ENCODE measurements at regions not wholly inside any gene's neighbourhood (a gene's known extent, or its start where the extent isn't known, plus 50 kb on each side); places are given as distances from the start of the nearest gene placed in this dataset.
"Not testable (repeated sequence)": the region's sequence is repeated elsewhere in the genome, so short reads cannot be mapped to it uniquely, and the experiment has no call there.

DNA sequence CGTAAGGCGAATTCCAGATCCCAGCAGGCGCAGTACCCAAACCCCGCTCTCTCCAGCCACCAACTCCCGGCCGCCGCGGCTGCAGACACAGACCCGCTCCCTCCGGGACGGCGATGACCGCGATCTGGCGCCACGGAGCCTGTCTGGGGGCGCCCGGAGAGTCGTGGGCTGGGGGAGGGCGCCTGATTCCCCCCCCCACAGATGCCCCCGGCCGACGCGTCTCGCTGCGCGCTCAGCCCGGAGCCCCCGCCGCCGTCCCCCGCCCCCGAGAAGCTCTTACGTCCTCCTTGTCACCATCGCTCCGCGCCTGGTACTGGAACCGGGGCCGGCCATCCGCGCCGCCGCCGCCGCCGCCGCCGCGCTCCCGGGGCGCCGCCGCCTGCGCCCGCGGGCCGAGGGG lies 173.6 kb downstream of the ATP6V0E2 start:
- DNase-seq: not testable (repeated sequence)

DNA sequence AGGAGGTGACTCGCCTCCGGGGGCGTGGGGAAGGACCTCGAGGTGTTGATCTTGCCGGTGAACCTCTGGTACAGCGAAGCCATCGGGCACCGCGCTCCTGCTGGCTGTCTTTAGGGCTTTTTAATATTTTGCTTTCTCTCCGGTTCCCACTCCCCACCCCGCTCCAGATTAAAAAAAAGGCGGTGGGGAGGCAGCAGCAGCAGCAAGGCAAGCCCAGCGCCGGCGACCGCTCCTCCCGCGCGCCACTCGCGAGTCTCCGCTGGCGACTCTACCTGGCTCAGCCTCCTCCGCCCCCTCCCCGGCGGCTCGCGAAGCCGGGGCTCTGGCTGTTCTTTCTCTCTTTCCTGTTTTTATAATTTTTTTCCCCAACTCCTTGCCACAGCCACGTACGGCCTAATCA lies 174.0 kb downstream of the ATP6V0E2 start:
- DNase-seq: not testable (repeated sequence)

DNA sequence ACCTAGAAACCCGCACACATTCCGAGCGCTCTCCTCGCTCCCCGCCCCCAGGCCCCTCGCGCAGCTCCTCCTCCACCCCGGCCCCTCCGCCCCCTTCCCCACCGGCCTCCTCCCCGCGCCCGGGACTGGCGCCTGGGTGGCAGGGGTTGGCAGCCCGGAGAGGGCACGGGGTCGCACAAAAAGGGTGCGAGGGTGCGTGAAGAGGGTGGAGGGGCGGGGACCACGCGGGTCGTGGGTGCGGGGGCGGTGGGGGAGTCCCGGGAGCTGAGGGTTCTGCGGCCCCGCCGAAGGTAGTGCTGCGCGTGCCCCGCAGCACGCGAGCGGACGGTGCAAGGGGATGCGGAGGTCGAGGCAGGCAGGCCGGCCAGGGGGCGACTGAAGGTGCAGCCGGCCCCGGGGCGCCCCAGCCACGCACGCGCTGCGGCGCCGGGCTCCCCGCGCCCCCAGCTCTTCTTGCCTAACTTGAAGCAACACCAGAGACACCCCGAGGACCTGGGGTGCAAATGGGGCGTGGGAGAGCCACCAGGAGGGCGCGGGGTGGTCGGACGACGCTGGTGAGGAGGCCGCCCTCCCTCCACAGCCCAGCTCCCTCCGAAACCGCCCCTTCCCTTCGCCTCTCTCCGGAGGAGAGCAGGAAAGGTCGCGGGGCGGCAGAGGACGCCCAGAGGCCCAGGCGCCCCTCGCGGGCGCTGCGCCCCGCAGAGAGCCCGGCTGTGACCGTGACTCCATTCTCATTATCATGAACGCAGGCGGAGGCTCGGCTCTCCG lies 174.7 kb downstream of the ATP6V0E2 start:
- not testable (repeated sequence) for DNase-seq

DNA sequence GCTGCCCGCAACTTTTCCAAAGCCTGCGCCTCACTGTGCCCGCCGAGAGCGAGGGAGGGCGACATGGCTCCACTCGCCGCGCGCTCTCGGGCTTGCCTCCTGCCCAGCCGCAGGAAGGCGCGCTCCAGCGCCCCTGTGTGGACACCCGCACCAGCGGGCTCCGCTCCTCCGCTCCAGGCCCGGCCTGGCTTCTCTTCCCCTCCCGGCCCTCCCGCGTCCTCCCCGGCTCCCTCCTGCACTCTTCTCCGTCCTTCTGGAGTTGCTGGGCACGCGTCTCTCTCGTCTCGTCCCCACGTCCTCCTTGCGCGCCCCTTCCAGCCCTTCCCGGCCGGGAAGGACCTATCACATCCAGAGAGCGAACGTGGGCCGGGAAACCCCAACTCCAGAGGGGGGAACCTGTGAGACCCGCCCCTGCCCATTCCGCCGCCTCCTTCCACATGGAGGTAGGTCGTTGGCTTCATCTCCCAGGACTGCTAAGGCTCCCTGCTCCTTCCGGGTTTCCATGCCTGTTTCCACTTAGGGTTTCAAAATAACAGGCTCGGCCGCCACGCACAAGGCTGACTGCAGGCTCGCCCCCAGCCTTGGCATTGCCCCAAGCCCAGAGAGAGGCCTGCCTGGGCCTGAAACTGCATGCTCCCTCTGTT lies 175.4 kb downstream of the ATP6V0E2 start:
- DNase-seq: not testable (repeated sequence)

DNA sequence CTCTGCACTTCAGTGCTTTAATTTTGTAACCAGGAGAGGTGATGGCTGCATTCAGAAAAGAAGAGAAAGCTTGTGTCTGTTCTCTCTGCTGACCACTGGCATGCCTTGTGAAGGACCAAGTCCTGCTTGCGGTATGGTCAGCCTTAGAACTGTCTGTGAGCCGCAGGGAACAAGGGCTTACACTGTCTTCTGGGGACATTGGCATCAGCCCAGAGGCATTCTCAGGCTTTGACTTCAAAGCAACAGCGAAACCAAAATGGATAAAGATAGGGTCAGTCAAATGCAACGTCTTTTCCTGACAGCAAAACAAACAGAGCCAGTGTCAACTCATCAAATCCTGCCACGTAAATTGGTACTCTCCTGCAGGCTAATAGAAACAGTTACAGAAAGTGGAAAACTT lies 179.6 kb downstream of the ATP6V0E2 start:
- not testable (repeated sequence) for DNase-seq

DNA sequence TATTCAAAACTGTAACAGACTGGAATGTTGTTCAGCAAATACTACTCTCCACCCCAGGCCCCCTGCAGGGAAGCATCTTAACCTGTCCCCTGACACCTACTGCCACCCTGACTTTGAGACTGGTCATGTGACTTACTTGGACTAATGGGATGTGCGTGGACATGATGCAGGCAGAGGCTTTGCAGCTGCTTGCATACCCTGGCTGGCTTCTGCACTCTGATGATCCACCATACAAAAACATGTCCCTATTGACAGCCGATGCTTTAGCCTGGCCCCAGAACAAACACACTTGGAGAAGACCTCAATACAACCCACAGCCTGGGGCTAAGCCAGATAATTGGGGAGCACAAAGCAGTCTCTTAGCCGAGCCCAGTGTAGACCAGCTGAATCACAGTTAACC lies 180.5 kb downstream of the ATP6V0E2 start:
- not testable (repeated sequence) for DNase-seq

DNA sequence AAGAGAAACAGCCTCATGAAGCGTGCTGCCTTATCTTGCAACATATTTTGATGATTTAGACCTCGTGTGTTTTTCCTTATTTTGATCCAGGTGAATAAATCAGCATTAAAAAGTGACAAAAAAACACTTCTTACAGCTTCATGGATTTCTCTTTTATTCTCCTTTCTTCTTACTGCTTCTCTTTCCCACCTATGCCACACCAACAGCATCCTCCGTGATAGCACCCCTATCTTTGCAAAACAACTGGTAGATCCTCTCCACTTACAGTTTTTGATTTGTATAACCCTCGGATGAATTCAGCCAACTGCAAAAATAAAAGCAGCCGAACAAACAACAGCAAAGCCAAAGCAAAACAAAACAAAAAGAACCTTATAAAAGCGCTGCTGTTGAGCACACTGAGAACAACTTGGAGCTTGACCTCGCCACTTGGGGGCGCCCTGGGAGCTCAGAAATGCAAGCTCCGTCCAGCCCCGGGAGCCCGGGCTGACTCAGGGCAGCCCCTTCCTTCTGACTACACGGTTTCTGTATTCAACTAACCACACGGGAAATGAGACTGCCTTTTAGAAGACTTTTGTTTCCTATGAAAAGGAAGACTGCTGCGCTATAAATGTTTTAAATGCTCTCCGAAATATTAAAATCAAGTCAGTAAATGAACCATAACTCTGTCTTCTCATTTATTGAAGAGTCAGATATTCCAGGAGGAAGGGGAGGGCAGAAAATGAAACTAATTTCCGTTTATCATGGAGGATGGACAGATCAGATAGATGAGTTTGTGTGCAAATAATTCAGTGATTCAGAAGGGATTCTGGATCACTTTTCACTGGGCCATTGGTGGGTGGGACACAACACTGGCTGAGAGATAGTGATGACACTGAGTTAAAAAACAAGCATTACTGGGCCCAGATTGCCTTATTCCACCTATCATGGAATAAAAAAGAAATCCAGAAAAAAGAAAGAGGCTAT lies 186.8 kb downstream of the ATP6V0E2 start:
- not testable (repeated sequence) for DNase-seq

DNA sequence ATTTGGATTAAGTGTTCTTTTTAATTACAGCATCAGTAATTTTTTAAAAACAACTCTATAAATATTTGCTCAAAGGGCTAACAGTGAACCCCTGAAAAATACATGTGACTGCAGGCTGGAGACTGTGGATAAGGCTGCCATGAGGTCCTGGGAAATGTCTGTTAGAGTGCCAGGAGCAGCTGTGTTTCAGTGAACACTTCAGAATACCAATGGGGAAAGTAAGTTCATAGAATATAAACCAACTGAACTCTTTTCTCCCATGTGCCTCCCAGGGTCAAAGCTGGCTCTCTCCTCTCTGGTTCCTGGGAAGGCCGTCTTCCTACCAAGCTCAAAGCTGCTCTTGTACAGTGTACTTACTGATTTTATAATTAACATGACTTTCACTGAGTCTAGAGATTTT lies 189.4 kb downstream of the ATP6V0E2 start:
- DNase-seq: not testable (repeated sequence)

DNA sequence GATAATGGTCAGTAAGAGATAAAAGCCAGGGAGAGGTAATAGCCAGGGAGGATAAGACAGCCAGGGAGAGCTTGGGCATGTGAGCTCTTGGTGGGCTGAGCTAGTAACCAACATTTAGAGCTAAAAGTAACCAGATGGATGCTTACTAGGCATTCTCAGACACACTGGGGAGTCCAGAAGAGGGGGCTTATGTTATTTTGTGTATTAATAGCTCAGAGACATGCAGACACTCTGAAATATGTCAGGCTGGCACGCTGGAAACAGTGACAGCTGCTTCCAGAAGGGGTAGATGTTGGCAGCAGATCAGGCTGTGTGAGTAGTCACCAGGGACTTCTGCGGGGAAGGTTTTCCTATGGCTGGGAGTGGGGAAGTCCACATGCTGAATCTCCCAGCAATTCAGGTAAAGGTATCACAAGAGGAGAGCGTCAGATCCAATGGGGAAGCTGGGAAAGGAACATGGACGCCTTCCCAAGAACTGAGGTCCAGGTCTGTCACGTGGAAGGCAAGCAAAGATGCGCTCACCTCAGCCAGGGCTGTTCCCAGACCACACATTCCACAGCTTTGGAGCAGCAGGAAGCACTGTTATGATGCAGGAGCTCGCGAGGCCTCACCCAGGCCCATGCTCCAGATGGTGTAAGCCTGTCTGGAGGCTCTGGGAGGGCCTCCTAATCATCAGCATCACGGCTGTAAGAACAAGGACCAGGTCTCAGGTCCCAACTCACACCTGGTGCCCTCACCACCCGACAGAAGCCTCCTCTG lies 196.0 kb downstream of the ATP6V0E2 start:
- not testable (repeated sequence) for DNase-seq

DNA sequence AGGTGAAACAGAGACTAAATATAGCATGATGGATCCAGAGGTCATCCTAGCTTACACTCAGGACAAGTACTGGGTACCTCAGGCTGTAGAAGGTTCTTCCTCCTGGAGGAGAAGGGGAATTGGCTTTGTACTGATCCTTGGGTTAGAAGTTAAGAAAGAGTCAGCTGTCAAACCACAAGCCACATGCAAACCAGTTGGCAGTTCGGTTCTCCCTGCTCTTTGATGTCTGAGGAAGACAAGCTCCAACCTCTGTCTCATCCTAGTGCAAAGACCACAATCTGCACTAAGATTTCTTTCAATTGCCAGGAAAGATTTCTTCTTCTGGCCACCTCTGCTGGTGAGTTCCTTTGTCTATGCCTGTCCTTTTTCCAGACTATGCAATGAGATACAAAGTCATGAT lies 203.8 kb downstream of the ATP6V0E2 start:
- DNase-seq: not testable (repeated sequence)

DNA sequence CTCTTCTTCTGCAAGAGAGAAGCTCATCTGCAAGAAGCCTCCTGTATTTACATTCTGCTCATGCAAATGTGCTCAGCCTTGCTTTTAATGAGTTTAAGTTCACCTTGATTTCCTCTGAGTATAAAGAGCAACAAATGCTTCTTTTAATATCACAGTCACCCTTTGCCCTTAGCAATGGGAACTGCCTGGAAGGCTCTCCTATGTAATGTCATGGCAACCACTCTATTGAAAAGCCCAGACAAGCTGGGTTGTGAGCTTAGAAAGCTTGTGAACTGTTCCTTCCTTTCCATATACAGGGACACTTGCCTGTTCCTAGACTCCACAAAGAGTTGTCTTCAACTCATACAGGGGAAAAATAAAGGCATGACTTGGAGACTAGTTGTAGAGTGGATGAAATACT lies 208.1 kb downstream of the ATP6V0E2 start:
- not testable (repeated sequence) for DNase-seq

DNA sequence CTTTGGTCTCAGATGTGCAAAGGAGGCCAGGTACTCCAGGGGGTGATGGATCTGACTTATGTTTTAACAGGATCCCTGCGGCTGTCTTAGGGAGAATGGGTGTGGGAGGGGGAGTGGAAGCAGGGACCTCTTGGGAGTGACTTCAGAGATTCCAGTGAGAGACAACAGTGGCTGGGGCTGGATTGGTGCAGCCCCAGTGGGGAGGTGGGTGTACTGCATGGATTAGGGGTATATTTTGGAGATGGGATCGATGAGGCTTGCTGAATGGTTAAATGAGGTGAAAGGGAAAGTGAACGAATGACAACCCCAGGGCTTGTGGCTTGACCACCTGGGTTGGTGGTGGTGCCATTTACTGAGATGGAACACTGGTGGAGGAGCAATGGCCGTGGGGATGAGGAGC lies 211.0 kb downstream of the ATP6V0E2 start:
- DNase-seq: not testable (repeated sequence)

DNA sequence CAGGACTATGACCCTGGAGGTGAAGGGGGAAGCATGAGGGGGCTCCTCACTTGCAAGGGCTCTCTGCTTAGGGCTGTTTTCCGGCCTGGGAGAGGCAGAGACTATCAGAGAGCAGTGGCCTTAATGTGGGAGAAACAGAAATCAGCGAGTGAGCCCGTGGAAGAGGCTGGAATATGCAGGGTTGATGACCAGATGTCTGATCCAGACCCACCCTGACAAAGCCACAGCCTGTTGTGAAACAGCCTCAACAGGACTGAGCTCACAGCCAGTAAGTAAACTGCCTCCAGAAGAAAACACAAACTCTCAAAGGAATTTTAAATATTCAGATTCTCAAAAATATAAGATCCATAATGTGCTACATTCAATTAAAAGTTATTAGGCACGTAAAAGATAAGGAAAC lies 213.7 kb downstream of the ATP6V0E2 start:
- DNase-seq: not testable (repeated sequence)

DNA sequence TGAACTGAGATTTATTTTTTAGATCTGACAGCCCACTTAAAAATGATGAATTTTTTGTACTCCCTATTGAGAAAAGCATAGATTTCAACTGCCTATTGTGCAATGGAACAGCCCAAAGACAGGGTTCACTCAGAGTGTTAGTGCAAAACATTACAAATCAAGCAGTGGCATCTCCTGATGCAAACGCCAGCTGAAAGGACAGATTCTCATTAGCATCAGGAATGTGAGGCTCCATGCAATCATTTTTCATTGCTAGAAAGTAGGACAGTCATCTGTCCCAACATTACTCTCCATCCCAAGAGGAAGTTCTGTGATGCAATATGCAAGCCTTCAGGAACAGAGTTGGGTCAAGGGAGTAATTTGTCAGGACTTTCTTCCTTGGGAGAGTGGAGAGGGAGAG lies 215.4 kb downstream of the ATP6V0E2 start:
- DNase-seq: not testable (repeated sequence)

DNA sequence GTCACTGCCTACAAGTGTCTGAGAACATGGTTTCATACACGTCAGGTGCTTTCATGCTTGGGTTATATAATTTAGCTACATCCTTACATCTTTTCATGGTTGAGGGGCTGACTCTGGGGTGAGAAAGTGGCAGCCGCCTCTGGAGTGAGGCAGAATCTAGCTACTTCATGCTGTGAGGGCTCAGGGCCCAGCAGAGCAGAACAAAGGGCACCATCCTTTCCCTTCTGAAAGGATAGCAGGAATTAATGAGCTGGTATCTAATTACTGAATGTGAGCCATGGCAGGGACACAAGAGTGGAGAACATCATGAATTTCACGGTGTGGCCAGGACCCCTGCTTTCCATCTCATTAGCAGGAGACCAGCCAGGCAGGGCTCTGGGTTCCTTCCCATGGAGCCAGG lies 217.0 kb downstream of the ATP6V0E2 start:
- not testable (repeated sequence) for DNase-seq

DNA sequence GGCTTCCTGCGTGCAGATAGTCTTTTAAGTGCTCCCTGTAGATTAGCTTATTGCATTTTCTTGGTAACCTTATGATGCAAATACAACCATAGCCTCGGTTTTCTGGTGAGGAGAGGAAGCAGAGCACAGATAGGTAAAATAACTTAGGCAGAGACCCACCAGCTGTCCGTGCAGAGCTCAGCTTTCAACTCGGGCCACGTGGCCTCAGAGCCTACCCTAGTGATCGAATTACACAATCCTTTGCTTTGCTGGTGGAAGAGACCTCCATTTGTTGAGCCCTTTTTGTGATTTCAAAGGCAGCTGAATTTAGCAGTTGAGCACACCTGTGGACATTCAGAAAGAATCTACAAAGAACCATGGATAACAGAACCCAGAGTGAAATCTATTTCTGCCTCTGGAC lies 220.1 kb downstream of the ATP6V0E2 start:
- DNase-seq: not testable (repeated sequence)

DNA sequence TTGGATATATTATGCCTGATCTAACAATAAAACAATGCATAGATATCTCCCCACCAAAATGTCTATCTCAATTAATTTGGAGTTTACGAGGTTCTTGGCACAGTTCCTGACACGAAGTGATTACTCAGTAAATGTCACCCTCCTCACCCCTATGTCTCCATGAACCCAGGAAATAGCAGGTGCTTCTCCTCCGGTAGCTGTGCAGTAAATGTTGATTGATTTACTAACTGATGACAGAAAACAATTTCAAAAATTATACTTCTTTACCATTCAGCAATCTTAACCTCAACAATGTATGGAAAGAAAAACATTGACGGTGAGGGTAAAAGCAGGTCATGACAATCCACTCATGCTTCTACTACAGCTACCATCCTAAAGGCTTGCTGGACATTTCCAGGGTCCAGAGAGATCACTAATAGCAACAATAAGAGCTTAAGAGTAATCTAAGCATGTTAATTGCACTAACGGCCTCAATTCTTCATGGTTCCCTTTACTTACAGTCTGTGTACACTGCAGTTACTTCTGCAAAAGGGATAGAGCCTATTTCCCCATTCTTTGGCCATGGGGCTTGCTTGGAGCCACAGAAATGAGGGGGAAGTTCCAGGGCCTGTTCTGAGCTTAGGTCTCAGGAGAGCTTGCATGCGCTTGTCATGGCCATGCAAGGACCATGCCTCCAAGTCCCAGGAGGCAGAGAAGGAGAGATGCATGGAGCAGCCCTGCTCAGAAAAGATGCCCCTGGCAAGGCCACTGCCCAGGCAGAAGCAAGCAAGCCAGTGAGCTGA lies 222.6 kb downstream of the ATP6V0E2 start:
- DNase-seq: not testable (repeated sequence)

DNA sequence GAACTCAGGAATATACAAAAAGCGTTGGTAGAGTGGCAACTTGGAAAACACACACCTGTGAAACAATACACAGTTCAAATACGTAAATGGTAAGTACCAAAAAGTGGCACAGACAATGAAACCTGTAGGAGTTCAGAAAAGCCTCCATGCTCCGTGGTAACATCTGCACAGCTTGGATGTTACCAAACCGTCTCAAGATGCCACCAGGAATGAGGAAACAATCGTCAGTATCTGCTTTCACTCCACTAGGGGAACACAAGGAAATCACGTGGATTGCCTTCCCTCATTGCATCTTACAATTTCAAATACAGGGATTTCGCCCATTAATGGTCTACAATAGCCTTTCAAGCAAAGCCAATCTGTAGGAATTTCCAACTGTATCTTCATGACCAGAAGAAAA lies 224.6 kb upstream of the LRRC61 start:
- DNase-seq: not testable (repeated sequence)

DNA sequence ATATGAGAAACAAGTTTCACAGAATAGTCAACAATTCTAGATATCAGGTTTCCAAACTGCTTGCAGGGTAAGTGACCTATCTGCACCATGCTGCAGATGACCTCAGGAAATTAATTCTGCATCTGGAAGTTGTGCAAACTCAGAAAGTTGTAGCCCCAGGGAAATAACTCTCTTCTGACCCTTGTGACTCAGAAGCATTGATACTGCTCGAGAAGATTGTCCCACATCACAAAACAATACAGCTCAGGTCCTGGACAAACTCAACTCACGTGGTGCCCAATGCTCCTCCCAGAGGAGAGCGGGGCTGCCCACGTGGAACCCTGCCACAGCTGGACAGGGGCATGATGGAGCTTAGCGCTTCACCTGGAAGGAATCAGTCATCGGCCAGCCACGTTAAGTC lies 221.9 kb upstream of the LRRC61 start:
- not testable (repeated sequence) for DNase-seq

DNA sequence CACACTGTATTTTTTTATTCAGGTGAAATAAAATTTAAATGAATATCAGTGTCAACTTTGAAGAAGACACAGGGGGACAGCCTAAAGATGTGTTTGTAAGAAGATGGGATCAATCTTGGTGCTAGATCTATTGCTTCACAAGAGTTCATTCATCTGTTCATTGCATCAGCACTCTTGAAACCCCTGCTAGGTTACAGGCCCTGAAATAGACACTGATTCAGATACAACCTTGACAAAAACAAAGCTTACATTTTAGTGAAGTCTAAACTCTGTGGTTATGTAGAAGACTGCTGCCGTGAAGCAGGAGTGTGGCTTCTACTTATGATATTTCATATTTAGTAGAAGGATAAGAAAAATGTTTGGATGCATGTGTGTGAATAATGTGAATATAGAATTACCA lies 215.9 kb upstream of the LRRC61 start:
- not testable (repeated sequence) for DNase-seq

DNA sequence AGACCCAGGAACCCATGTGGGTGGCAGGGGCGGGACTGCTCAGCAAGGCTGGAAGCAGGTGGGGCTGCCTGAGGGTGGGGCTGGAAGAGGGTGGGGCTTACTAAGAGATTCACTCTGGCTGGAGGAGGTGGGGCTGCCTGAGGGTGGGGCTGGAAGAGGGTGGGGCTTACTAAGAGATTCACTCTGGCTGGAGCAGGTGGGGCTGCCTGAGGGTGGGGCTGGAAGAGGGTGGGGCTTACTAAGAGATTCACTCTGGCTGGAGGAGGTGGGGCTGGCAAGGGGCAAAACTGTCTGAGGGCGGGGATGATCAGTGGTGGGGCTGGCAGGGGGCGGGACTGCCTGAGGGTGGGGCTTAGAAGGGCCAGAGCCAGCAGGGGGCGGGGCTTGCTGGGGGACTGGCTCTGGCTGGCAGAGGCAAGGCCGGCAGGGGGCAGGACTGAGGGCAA lies 212.8 kb upstream of the LRRC61 start:
- DNase-seq: not testable (repeated sequence)
